SIG-M5 (cell line): ENCODE measurements at regions not wholly inside any gene's neighbourhood (a gene's known extent, or its start where the extent isn't known, plus 50 kb on each side); places are given as distances from the start of the nearest gene placed in this dataset.
"Not testable (repeated sequence)": the region's sequence is repeated elsewhere in the genome, so short reads cannot be mapped to it uniquely, and the experiment has no call there.

Source experiments
- DNase-seq: peaks from one replicate; lab custom pipeline; 2025; lab: John Stamatoyannopoulos, UW

DNA sequence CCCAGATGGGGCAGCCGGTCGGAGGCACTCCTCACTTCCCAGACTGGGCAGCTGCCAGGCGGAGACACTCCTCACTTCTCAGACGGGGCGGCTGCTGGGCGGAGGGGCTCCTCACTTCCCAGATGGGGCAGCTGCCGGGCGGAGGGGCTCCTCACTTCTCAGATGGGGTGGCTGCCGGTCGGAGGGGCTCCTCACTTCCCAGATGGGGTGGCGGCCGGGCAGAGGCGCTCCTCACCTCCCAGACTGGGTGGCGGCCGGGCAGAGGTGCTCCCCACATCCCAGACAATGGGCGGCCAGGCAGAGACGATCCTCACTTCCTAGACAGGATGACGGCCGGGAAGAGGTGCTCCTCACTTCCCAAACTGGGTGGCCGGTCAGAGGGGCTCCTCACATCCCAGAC is 55.2 kb upstream of the DHRS4 start:
- not testable (repeated sequence) for DNase-seq

DNA sequence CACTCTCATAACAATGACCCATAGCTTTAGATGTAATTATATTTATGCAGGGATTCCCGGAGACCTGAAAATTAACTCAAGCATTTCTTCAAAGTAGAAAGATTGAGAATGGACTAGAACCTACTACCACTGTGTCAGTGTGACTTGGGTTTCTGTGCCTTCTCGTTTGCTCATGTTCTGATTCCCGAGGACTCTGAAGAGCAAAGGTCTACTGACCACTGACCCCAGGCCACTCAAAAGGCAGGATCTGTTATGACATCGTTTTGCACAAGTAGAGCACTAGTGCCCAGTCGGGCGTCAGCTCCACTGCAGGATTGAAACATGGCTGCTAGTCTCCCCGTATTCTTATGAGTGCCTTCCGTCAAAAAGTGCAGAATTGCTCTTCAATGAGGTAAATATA is 53.8 kb upstream of the DHRS4 start:
- DNase-seq = no peak

DNA sequence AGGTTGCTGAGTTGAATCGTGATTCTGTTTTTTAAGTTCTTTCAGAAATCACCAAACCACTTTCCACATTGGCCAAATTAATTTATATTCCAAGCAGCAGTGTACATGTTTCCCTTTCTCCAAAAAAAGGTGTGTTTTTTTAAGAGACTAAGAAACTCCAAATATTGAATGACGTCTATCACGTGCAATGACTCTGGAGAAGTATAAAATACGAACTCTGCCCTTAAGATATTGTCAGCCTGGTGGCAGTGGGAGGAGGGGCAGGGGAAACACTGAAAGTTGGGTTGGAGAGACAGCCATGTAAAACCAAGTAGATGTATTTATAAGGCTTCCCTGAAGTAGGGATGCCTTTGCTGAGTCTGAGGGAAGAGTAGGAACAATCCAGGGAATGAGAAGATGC is 50.1 kb upstream of the DHRS4 start:
- DNase-seq = no peak
